Naive B cell (primary cell): ENCODE measurements at regions not wholly inside any gene's neighbourhood (a gene's known extent, or its start where the extent isn't known, plus 50 kb on each side); places are given as distances from the start of the nearest gene placed in this dataset.
A peak's percentile ranks its signal among the peaks of the same experiment; 100 is the strongest.

Experiments used
- ATAC-seq, 2 donors: fragments of 150-1000 bp; cut with Tn5 transposase; 2 replicates each; pipeline ENCODE4 v1.10.0; 2021; ENCODE audit warnings: low read depth in 2 of 2, mild to moderate bottlenecking in 2 of 2, moderate library complexity in 2 of 2
- DNase-seq: peaks from one replicate; pipeline ENCODE4 v3.0.0; 2022
- H3K27ac Mint-ChIP-seq, 6 donors: one replicate each; pipeline ENCODE4 v1.8.0; 2020 to 2022; ENCODE audit warnings: mild to moderate bottlenecking in 6 of 6, mixed read lengths in 6 of 6, moderate library complexity in 5 of 6, inconsistent platforms in 2 of 6
- H3K27me3 Mint-ChIP-seq, 3 donors: one replicate each; pipeline ENCODE4 v1.8.0; 2021 to 2022; ENCODE audit warnings: mixed read lengths in 3 of 3, mild to moderate bottlenecking in 1 of 3
- H3K36me3 Mint-ChIP-seq, 2 donors: one replicate each; pipeline ENCODE4 v1.8.0; 2020 to 2022; ENCODE audit warnings: mixed read lengths in 2 of 2, inconsistent platforms in 1 of 2, mild to moderate bottlenecking in 1 of 2
- H3K4me1 Mint-ChIP-seq, 3 donors: one replicate each; pipeline ENCODE4 v1.8.0; 2020 to 2022; ENCODE audit warnings: mixed read lengths in 3 of 3, inconsistent platforms in 1 of 3, mild to moderate bottlenecking in 1 of 3, moderate library complexity in 1 of 3
- H3K4me3 Mint-ChIP-seq, 8 donors: one replicate each; pipeline ENCODE4 v1.8.0; 2020 to 2022; ENCODE audit warnings: mild to moderate bottlenecking in 8 of 8, mixed read lengths in 8 of 8, moderate library complexity in 8 of 8, inconsistent platforms in 2 of 8
- H3K9me3 Mint-ChIP-seq, 7 donors: one replicate each; pipeline ENCODE4 v1.8.0; 2020 to 2022; ENCODE audit warnings: mixed read lengths in 7 of 7, mild to moderate bottlenecking in 5 of 7, inconsistent platforms in 2 of 7, moderate library complexity in 1 of 7

DNA sequence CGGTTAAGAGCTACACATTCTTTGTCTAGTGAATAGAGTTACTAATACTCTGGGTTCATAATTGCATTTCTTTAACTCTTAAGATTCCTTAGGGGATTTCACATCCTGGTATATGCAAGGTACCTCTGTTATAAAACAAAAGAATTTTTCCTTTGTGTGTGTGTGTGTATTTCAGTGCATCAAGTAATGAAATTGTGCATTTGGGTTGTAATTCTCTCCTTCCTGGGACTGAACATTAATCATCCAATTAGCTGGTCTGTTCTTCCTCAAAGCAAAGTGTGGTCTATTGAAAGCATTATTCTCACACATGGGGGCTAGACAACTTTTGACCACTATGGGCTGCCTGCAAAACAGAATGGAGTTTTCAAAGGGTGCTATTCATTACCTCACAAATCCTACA is 74.0 kb downstream of the ZC3H11B start:
- H3K36me3 Mint-ChIP-seq, result peaks cover 0 to under 1% of the 10 kb centered on the region in 2 donors
- peaks cover 0 to 9% (median 0%) of the 10 kb centered on the region in 3 donors for H3K27me3 Mint-ChIP-seq
- no peak overlapping the region for H3K4me3 Mint-ChIP-seq
- no peak for ATAC-seq
- DNase-seq, result no peak
- H3K9me3 Mint-ChIP-seq, result peaks cover 0 to 4% (median under 1%) of the 10 kb centered on the region in 7 donors
- no peaks in the 10 kb centered on the region for H3K4me1 Mint-ChIP-seq
- H3K27ac Mint-ChIP-seq, result no peak overlapping the region

DNA sequence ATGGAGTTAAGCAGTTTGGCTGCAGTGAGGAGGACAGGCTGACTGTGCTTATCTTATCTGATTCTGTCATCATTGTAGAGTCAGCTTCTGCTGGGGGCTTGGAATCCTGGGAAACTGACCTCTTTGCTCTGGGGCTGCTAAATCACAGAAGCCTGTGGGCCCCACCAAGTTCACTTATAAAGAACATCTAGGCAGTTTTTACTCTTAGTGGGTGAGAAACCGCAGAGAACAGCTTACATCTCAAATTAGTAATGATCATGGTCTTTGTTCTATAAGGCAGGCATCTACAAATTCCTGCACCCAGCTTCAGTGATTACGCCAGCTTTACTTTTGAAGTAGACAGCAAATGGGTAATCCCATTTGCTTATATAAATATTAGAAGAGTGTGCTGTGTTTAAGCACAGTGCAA is 75.7 kb downstream of the ZC3H11B start:
- H3K9me3 Mint-ChIP-seq, result peaks cover 0 to 7% (median 0%) of the 10 kb centered on the region in 7 donors

DNA sequence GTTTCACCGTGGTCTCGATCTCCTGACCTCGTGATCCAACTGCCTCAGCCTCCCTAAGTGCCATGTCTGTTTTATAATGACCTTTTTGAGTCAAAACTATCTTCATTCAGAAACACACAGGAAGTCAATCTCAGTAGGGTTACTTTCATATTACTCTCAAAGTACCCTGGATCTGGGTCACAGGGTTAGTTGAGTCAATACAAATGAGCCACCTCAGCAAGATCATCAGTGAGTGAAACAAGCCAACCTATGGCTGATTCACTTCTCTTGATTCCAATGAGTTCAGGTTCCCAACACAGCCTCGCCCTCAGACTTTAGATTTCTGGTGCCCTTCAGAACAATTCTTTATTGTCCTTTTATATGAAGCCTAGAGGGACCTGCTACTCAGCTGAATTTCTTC is 76.9 kb downstream of the ZC3H11B start:
- Mint-ChIP-seq H3K27ac (no peak overlapping the region), H3K36me3 (no peaks in the 10 kb centered on the region), H3K9me3 (peaks cover 0 to 8% (median 0%) of the 10 kb centered on the region in 7 donors), H3K4me3 (no peak overlapping the region), H3K4me1 (no peaks in the 10 kb centered on the region), H3K27me3 (peaks cover 0 to 14% (median 0%) of the 10 kb centered on the region in 3 donors)
- ATAC-seq, result no peak
- no peak for DNase-seq

More for the DNA sequence above, 75.7 kb downstream of the ZC3H11B start:
- DNase-seq, result no peak
- H3K27ac Mint-ChIP-seq, result peak overlapping the region in 1 of 6 donors; percentile 4
- H3K4me1 Mint-ChIP-seq, result no peaks in the 10 kb centered on the region
- no peaks in the 10 kb centered on the region for H3K36me3 Mint-ChIP-seq
- peaks cover 0 to 13% (median 0%) of the 10 kb centered on the region in 3 donors for H3K27me3 Mint-ChIP-seq
- no peak for ATAC-seq
- H3K4me3 Mint-ChIP-seq, result no peak overlapping the region

DNA sequence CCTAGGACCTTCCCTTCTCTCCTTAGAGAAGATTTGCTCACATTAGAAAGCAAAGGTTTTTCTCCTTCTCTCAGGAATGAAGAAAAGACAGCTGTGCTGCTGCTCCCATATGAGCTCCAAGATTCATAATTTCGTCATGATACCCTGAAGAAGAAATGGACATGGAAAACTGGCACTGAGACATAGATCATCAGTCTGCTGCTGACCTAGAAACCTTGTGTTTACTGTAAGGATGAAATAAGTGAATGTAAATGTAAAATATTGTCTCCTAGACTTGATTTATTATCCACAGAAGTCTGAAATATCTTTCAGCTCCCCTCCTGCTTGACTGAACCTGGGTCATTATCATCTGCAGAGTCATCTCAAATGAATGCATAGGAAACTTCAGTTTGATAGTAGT is 77.9 kb downstream of the ZC3H11B start:
- ATAC-seq, result no peak
- no peak overlapping the region for H3K27ac Mint-ChIP-seq
- H3K36me3 Mint-ChIP-seq, result no peaks in the 10 kb centered on the region

DNA sequence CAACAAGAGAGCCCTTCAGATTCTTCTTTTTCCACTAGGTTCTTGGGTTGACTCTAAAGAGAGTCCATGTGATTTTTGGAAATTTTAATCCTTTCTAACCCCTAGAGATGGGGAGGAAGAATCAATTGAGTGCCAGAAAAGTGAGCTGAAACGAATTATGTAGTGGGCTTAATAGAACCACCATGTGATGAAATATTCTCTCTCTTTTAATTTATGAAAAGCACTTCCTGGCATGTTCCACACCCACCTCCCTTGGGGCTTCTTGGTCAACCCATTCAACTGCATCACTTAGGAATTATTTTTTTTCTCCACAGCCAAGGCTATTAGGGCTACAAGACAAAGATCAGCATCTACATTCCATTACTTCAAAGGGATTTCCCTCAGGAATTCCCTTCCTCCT is 79.6 kb downstream of the ZC3H11B start:
- Mint-ChIP-seq H3K36me3 (no peaks in the 10 kb centered on the region), H3K27me3 (peaks cover 0 to 9% (median 0%) of the 10 kb centered on the region in 3 donors), H3K4me1 (no peaks in the 10 kb centered on the region), H3K27ac (no peak overlapping the region), H3K4me3 (no peak overlapping the region), H3K9me3 (peaks cover 0 to 8% (median 0%) of the 10 kb centered on the region in 7 donors)
- ATAC-seq (no peak), DNase-seq (no peak)

More for the DNA sequence above, 77.9 kb downstream of the ZC3H11B start:
- H3K4me3 Mint-ChIP-seq, result no peak overlapping the region
- peaks cover 0 to 8% (median 0%) of the 10 kb centered on the region in 7 donors for H3K9me3 Mint-ChIP-seq
- no peak for DNase-seq
- H3K4me1 Mint-ChIP-seq, result no peaks in the 10 kb centered on the region
- peaks cover 0 to 9% (median 0%) of the 10 kb centered on the region in 3 donors for H3K27me3 Mint-ChIP-seq

DNA sequence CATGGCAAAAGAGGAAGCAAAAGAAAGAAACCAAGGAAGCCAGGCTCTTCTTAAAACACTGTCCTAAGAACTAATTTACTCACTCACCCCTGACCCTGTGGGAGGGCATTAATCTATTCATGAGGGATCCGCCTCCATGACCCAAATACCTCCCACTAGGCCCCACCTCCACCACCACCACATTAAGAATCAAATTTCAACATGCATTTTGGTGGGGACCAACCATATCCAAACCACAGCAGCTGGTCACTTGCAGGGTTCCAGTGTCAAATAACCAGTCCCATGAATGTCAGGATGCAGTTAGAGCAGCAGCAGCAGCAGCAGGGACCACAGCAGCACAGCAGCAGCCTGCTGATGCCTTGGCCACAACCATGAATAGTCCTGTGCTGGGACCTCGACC is 83.8 kb downstream of the ZC3H11B start:
- Mint-ChIP-seq H3K27me3 (peaks cover 0 to 5% (median 0%) of the 10 kb centered on the region in 3 donors), H3K4me1 (no peaks in the 10 kb centered on the region), H3K9me3 (peaks cover 0 to 5% (median 0%) of the 10 kb centered on the region in 7 donors), H3K4me3 (no peak overlapping the region), H3K36me3 (no peaks in the 10 kb centered on the region), H3K27ac (no peak overlapping the region)
- DNase-seq, result no peak
- ATAC-seq, result no peak

DNA sequence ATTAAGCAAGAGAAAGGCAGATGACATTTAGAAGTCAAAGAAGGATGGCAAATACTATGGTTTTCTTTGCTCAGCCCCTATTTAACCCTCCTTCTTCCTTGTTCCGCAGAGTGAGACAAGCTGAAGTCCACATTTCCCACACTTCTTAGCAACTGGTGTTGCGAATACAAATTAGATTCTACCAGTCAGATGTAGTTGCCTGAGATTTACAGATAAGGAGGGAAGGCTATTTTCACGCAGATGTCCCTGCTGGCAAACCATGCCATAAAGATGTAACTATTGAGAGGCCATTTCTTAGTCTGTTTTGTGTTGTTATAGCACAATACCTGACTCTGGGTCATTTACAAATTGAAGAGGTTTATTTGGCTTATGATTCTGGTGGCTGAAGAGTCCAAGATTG is 84.3 kb downstream of the ZC3H11B start:
- H3K27ac Mint-ChIP-seq, result no peak overlapping the region
- no peak for DNase-seq
- no peak for ATAC-seq
- peaks cover 0 to 5% (median 0%) of the 10 kb centered on the region in 7 donors for H3K9me3 Mint-ChIP-seq
- H3K4me1 Mint-ChIP-seq, result no peaks in the 10 kb centered on the region
- no peaks in the 10 kb centered on the region for H3K36me3 Mint-ChIP-seq
- H3K27me3 Mint-ChIP-seq, result peaks cover 0 to 5% (median 0%) of the 10 kb centered on the region in 3 donors
- no peak overlapping the region for H3K4me3 Mint-ChIP-seq

DNA sequence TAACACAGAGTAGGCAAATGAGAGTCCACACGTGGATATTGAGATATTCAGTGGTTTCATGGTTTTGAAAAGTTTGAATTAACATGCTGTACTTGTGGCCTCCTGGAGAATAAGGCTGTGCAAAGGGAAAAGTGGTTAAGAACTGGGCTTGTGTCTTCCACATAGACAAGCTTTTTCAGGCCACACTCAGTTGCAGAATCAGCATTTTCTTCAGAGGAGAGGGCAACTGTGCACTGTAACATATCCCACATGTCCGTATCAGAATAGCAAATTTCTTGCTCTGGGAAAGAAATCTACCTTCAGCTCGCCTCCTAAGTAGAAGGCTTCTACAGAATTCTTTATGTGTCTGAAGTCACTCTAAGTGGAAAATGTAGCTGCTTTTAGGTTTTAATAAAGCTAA is 84.9 kb downstream of the ZC3H11B start:
- DNase-seq (no peak), ATAC-seq (no peak)
- peaks cover 0 to 5% (median 0%) of the 10 kb centered on the region in 7 donors for H3K9me3 Mint-ChIP-seq
- peaks cover 0 to 5% (median 0%) of the 10 kb centered on the region in 3 donors for H3K27me3 Mint-ChIP-seq
- H3K27ac Mint-ChIP-seq, result no peak overlapping the region
- H3K36me3 Mint-ChIP-seq, result no peaks in the 10 kb centered on the region
- no peaks in the 10 kb centered on the region for H3K4me1 Mint-ChIP-seq
- H3K4me3 Mint-ChIP-seq, result no peak overlapping the region

DNA sequence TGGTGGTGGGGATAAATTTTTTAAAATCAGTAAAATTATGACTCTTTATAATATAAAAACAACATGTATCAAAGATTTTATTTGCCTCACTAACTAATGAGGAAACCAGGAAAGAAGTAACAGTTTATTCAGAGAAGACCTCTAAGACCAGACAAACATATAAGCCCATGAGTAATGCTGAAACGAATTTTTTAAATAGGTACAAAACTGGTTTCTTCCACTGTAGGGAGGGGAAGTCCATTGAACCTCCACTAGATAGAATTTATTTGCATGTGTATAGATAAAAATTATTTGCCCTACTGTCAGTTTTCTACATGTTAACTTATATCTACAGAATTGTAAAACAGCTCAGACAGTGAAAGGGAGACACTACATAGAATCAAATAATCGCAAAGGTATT is 86.8 kb downstream of the ZC3H11B start:
- no peaks in the 10 kb centered on the region for H3K9me3 Mint-ChIP-seq
- ATAC-seq (no peak), DNase-seq (no peak)
- no peaks in the 10 kb centered on the region for H3K36me3 Mint-ChIP-seq
- H3K4me1 Mint-ChIP-seq, result no peaks in the 10 kb centered on the region
- H3K27ac Mint-ChIP-seq, result no peak overlapping the region
- no peak overlapping the region for H3K4me3 Mint-ChIP-seq
- no peaks in the 10 kb centered on the region for H3K27me3 Mint-ChIP-seq

DNA sequence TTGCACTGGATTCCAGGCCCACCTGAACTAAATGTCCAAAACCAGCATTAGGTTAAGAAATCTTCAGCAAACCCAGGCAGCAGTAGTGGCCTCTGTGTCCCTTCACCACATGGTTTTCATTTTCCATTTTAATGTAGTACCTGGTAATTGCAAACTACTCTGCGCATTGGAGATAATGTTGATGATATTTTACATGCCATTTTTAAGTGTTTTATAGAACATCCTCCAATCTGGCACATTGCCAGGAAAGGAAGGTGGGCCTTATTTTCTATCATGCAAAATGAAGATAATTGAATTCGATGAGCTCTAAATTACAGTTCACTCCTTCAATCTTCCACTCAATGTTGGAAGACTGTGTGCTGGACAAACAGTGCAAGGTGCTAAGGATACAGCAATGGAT is 89.5 kb downstream of the ZC3H11B start:
- no peak overlapping the region for H3K4me3 Mint-ChIP-seq
- DNase-seq (no peak), ATAC-seq (no peak)
- H3K4me1 Mint-ChIP-seq, result no peaks in the 10 kb centered on the region
- H3K36me3 Mint-ChIP-seq, result no peaks in the 10 kb centered on the region
- no peak overlapping the region for H3K27ac Mint-ChIP-seq
- H3K9me3 Mint-ChIP-seq, result no peaks in the 10 kb centered on the region
- H3K27me3 Mint-ChIP-seq, result no peaks in the 10 kb centered on the region

DNA sequence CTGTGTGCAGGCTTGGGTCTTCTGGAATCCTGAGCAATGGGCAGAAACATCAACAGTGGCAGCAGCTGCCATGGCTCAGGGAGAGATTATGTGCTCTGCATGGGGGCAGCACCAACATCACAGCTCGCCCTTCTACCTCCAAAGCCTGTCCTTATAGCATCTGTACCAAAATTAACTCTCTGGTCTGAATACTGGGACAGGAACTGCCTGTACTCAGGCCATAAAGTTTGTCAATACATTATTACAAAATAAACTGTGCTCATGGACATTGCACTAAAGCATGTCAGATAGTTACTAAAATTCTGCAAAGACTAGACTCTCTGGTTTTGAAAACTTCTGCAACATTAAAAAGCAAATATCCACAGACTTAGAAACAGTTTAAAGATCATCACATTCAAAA is 91.6 kb downstream of the ZC3H11B start:
- H3K27me3 Mint-ChIP-seq, result no peaks in the 10 kb centered on the region
- H3K27ac Mint-ChIP-seq, result no peak overlapping the region
- H3K4me1 Mint-ChIP-seq, result no peaks in the 10 kb centered on the region
- no peaks in the 10 kb centered on the region for H3K36me3 Mint-ChIP-seq
- peaks cover 0 to 3% (median 0%) of the 10 kb centered on the region in 7 donors for H3K9me3 Mint-ChIP-seq
- H3K4me3 Mint-ChIP-seq, result no peak overlapping the region
- ATAC-seq, result no peak
- no peak for DNase-seq

DNA sequence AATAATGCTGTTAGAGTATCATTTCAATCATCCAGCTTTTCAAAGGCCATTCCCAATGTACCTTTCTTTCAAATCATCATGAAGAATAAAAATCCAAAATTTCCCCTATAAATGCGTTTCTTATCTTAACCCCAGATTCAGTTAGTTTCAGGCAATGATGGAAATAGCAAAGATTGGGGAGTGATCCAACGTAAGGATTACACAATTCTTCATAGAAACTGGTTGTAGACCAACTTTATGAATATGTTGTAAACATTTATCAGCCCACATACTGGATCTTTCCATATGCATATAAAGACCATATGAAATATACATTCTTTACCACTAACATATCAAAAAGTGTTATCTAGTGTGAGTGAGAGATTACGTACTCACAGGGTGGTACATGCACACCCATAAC is 92.7 kb downstream of the ZC3H11B start:
- H3K27ac Mint-ChIP-seq, result no peak overlapping the region
- ATAC-seq (no peak), DNase-seq (no peak)
- peaks cover 0 to 9% (median 0%) of the 10 kb centered on the region in 7 donors for H3K9me3 Mint-ChIP-seq
- no peaks in the 10 kb centered on the region for H3K4me1 Mint-ChIP-seq
- no peaks in the 10 kb centered on the region for H3K27me3 Mint-ChIP-seq
- H3K36me3 Mint-ChIP-seq, result no peaks in the 10 kb centered on the region
- H3K4me3 Mint-ChIP-seq, result no peak overlapping the region

DNA sequence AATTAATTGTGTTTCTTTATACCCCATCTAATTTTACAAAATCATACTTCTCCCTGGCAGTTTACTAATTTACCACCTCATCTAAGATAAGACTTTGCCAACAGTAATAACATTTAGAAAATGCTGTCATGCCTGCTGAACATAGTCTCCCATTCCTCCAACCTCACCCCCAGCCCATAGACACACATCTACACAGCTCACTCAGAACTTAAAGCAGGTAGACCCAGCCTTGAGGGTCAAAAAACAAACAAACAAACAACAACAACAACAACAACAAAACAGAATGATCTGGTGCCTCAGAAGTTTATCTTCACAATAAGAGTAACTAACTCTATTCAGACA is 94.0 kb downstream of the ZC3H11B start:
- Mint-ChIP-seq H3K9me3 (peaks cover 0 to 9% (median 0%) of the 10 kb centered on the region in 7 donors), H3K4me3 (no peak overlapping the region), H3K27ac (no peak overlapping the region), H3K27me3 (no peaks in the 10 kb centered on the region), H3K4me1 (no peaks in the 10 kb centered on the region), H3K36me3 (no peaks in the 10 kb centered on the region)
- DNase-seq (no peak), ATAC-seq (no peak)

DNA sequence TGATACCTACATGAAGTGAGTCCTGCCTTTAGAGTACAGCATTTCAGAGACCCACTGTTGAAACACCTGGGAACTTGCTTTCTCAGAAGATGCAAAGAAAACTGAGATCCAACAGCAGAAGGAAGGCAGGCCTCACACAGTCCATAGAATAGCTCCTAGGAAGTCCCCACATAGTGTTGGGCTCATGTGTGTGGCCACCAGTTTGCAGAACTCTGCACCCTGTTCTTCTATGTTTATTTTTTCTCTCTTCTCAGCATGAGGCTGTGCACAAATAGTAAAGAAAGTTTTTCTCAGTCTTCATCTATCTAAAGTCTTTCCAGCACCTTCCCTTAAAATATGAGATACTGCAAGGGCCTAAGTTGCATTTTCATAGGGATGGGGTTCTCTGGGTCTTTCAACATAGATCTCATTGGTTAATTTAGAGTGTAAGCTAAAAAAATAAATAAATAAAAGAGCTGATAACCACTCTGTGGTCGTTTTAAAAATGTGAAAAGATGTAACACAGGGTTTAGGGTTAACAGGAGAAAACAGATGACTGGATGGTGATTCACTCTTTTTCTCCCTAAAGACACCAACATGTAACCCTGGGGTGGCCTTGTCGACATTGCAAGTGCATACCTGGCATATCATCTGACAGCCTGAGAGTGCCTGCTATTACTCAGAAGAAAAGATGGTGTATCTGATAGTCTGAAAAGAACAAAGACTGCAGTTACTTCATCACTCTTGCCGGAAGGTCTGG is 94.6 kb downstream of the ZC3H11B start:
- no peaks in the 10 kb centered on the region for H3K36me3 Mint-ChIP-seq
- H3K9me3 Mint-ChIP-seq, result peaks cover 0 to 9% (median 0%) of the 10 kb centered on the region in 7 donors
- H3K27me3 Mint-ChIP-seq, result no peaks in the 10 kb centered on the region
- no peak for DNase-seq
- H3K4me3 Mint-ChIP-seq, result no peak overlapping the region
- no peak for ATAC-seq
- no peak overlapping the region for H3K27ac Mint-ChIP-seq
- H3K4me1 Mint-ChIP-seq, result no peaks in the 10 kb centered on the region
